Left hindlimb (tissue), 1 donor: ENCODE measurements at regions not wholly inside any gene's neighbourhood (a gene's known extent, or its start where the extent isn't known, plus 50 kb on each side); places are given as distances from the start of the nearest gene placed in this dataset.

Source experiments
- DNase-seq: peaks from one replicate; pipeline ENCODE4 v3.0.0-alpha.2; 2018

GRCh38 chr17:79242393-79242792 lies 167.8 kb downstream of the ENGASE start:
- DNase-seq: no peak

GRCh38 chr17:79241616-79242015 lies 167.0 kb downstream of the ENGASE start:
- no peak for DNase-seq

GRCh38 chr17:79239205-79239604 lies 164.6 kb downstream of the ENGASE start:
- no peak for DNase-seq

DNA sequence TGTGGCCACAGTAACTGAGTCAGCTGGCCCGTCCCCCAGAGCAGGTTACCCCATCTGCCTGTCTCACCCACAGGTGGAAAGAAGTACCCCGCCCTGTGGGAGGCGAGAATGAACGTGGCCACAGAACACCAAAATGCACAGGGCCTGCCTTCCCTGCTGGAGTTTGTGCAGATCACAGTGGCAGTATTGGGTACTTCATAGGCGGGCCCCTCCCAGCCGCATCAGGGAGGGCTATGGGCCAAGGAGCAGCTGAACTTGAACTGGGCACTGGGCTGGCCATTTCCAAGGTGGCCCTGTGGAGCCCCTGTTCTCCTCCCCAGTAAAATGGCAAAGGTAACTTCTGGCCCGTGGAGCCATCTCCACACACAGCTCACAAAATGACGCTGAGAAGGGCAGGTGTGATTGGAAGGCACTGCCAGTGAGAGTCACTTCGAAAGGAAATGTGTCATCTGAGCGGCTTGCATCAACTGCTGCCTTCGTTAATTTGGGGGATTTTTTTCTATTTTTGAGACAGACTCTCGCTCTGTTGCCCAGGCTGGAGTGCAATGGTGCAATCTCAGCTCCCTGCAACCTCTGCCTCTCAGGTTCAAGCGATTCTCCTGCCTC lies 162.9 kb downstream of the ENGASE start:
- DNase-seq: no peak

DNA sequence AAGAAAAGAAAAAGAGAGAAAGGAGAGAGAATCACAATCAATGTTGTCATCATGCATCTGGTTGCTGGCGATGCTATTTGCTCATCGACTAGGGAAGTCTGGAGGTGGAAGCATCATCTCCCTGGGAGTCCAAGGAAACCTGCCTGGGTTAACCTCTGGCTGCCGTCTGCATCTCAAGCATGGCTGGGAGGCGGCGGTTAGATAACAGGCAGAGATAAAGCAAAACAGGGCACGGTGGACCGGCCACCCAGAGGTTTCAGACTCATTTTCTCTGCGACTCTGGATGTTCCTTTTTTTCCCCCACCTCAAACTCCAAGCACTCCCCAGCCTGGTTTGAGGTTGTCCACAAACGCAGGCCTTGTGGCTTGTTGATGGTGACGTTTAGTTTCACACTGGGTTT lies 161.2 kb downstream of the ENGASE start:
- DNase-seq: no peak

DNA sequence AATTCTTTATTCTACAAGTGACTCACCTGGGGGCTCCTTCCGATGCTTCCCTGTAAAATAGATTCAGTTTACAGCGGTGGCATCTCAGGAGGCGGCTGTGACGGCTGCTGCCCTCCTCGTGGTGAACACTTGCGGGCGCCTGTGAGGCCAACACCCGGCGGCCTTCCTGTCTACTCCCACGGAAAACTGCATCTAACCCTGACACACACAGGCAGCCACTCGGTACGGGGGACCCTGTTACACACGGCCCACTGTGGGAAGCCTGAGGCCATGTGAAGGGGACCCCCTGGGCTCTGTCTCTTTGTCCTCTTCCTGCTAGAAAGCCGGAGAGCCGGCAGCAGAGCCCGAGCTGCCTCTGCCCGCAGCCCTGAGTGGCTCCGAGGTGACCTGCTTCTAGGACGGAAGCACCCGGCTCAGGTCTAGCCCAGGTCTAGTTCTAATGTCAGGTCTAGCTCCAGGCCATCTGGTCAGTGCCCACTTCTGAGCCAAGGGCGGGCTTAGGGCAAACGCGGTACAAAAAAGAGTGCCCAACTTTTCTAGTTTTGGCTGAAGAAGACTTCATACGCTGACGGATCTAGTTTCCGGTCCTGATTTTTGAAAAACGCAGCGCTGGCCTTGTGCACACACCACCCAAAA lies 159.4 kb downstream of the ENGASE start:
- DNase-seq: no peak

DNA sequence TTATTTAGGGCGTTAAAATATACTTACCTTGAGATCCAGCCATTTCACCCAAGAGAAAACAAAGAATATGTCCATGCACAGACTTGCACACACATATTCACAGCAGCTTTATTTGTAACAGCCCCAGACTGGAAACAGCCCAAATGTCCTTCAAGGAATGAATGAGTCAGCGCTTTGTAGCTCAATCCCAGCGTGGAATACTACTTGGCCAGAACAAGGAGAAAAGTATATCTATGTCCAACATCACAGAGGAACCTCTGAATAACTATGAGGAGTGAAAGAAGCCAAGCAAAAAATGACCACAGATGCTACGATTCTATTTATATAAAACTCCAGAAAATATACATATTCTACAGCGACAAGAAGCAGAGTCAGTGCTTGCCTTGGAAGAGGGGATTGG lies 158.3 kb downstream of the ENGASE start:
- no peak for DNase-seq

DNA sequence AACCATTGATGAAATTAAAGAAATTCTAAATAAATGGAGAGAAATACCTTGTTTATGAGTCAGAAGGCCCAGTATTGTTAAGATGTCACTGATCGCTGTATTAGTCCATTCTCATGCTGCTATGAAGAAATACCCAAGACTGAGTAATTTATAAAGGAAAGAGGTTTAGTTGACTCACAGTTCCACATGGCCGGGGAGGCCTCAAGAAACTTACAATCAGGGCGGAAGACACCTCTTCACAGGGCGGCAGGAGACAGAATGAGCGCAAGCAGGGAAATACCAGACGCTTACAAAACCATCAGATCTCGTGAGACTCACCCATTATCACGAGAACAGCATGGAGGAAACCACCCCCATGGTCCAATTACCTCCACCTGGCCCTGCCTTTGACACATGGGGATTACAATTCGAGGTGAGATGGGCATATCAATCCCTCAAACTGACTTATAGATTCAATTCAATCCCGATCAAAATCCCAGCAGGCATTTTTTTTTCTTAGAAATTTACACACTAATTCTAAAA lies 157.2 kb downstream of the ENGASE start:
- DNase-seq: no peak

GRCh38 chr17:79230576-79230975 lies 156.0 kb downstream of the ENGASE start:
- no peak for DNase-seq

GRCh38 chr17:79226037-79226436 lies 151.4 kb downstream of the ENGASE start:
- DNase-seq: no peak

GRCh38 chr17:79224903-79225302 lies 150.3 kb downstream of the ENGASE start:
- no peak for DNase-seq

GRCh38 chr17:79224476-79224875 lies 149.9 kb downstream of the ENGASE start:
- no peak for DNase-seq

GRCh38 chr17:79223953-79224352 lies 149.3 kb downstream of the ENGASE start:
- no peak for DNase-seq

- no peak for DNase-seq
Observed at GRCh38 chr17:79223471-79223870, 148.8 kb downstream of the ENGASE start.

DNA sequence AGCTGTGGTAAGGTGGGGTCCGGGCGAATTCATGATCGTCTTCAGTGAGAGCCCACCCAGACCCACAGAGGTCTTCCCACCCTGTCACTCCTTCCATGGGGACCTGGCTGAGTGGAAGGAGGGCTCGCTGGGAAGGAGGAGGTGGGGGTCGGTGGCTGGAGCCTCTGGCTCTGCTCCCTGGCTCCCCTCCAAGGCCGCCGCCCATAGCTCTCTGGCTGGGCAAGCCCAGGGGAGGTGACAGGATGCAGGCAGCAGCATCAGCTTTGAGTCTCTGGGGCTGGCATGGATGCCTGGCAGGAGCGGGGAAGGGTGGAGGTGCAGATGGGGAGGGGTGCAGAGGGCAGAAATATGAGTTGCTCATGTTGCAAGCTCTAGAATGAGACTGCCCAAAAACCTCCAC lies 147.0 kb downstream of the ENGASE start:
- no peak for DNase-seq

GRCh38 chr17:79220713-79221291 lies 146.2 kb downstream of the ENGASE start:
- DNase-seq: no peak

GRCh38 chr17:79220201-79220712 lies 145.6 kb downstream of the ENGASE start:
- DNase-seq: no peak

DNA sequence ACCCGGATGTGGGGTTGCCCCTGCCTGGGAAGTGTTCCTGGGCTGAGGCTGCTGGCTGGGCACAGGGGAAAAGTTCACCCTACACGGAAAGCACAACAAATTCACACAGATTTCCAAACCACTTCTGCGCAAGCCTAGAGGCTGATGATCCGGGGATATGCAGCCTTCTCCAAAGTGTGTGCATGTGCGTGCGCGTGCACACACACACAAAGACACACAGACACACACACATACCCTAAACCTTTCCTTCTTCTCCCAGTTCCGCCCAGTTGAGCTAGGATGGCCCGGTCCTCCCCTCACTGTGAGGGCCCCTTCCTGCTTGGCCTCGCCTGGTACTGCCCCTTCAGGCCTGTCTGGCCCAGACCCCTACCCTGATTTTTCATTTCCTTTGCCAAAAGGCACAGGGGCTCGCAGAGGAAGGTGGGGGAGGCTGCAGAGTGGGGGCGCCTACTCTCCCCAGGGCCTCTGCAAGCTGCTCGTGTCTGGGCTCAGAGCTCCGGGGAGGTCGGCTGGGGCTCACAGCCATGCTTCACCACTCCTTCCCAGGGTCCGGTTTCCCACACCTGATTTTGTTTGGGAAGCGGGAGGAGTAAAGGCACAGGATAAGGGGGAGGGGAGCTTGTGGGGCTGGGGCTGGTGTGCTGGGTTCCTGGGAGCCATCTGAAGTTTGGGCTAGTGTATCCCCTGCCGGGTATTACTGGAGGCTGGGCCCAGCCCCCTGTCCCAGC lies 144.7 kb downstream of the ENGASE start:
- no peak for DNase-seq

DNA sequence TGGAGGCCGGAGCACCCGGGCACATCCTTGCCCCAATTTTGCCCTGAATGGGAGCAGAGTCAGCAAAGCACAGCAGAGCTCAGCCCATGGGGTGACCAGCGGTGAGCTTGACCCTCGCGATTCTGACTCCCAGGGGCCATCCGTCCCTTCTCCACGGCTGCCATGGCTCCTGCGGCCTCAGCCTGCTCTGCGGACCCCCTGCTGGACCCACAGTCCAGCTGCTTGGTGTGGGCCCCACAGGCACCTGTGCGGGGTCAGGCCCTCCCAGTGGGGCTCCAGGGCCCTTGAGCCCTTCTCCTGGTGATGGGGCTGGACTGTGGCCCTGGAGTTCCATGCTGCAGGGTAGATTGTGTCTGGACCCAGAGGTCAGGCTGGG lies 144.2 kb downstream of the ENGASE start:
- DNase-seq: no peak

GRCh38 chr17:79218175-79218824 lies 143.7 kb downstream of the ENGASE start:
- DNase-seq: no peak

- DNase-seq: no peak
Observed at GRCh38 chr17:79217473-79218135, 143.0 kb downstream of the ENGASE start.

- DNase-seq: no peak
Observed at GRCh38 chr17:79216826-79217225, 142.2 kb downstream of the ENGASE start.
